C4-2B (cell line): ENCODE measurements at regions not wholly inside any gene's neighbourhood (a gene's known extent, or its start where the extent isn't known, plus 50 kb on each side); places are given as distances from the start of the nearest gene placed in this dataset.

Experiments used
- H3K27ac ChIP-seq: fragments of 450-650 bp; 2 replicates; pipeline ENCODE4 v1.5.1; 2017
- CTCF ChIP-seq: fragments of 450-650 bp; conservative IDR thresholded peaks from 2 replicates; pipeline ENCODE4 v1.5.1; 2017; ENCODE audit warnings: mild to moderate bottlenecking
- ZFX ChIP-seq: fragments of 450-650 bp; IDR thresholded peaks from 2 replicates; pipeline ENCODE4 v1.6.1; 2017

DNA sequence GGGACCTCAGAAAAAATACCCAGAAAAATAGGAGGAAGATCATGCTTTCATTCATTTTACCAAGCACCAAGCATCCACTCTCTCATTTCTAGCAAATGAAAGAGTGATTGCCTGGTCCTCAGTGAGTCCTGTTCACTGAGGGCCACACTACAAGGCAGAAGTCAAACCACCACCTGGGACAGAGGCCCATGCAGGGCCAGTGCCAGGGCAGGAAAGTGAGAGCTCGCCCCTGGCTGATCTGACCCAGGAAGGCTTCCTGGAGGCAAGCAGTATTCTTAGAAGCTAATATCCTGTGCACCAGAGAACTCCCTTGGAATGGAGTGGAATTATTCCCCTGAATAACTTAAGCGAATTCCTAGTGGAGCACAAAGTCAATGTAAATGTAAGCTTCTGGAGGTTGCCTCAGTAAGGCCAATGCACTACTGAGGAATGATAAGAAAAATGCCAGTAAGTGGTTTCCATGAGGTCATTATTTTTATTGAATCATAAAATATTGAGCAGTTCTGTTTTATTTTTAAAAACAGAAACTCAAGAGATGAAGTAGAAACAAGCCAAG lies 191.6 kb upstream of the ID2 start:
- no peak overlapping the region for H3K27ac ChIP-seq
- TF ChIP-seq CTCF (no peak), ZFX (no peak)

DNA sequence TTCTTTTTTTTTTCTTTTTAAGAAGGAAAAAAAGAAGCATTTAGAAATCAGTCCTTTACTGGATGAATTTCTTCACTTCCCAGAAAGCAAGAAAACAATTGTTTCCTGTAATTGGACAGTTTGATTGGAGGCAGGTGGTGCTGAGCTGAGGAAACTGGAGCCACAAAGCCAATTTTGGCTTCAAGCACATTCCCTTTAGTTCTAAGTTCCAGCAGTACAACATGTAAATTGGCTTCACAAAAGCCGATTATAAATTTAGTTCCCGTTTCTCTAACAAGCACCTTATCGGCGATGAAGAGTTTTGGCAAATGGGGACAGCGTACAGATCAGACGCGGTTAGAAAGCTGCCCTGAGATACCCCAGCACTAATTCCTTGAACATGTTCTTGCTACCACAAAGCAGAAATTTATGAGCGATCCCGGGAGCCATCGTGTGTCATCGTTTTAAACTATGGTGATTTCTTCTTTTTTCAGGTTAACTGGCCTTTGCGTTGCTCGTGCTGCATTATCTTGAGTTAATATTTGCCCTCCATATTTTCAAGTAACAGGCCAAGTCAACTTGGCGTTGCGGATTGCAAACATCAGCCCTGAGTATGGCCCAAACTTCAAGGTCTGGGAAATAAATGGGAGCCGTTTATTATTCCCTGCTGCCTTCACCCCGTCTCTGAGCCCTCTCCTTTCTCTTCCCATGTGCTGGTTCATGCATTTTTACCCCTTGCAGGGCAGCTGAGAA lies 190.4 kb upstream of the ID2 start:
- H3K27ac ChIP-seq = 0 out of 2 replicates have a peak overlapping the region, but pooled peaks have one; percentile 12
- TF ChIP-seq ZFX (no peak), CTCF (no peak)

GRCh38 chr2:8494151-8494550 lies 187.7 kb upstream of the ID2 start:
- TF ChIP-seq CTCF = no peak
- no peak for TF ChIP-seq ZFX
- peak overlapping the region; percentile 79 for H3K27ac ChIP-seq

DNA sequence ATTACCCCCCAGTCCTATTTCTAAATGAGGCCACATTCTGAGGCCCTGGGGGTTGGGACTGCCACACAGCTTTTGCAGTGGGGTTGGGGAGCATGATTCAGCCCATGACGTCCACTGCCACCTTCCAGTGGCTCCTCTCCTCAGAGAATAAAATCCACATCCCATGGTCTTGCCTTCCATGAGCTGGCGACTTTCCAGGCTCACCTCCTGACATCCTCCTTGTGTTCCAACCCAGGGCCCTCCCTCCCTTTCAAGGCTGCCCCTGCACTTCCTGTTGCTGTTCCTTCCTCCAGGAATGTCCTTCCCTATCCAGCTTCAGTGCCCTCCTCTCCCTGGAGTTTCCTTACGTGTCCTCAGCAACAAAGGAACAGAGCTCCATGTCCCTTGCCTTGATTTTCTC lies 187.3 kb upstream of the ID2 start:
- H3K27ac ChIP-seq = peak overlapping the region; percentile 79
- TF ChIP-seq ZFX (no peak), CTCF (no peak)

DNA sequence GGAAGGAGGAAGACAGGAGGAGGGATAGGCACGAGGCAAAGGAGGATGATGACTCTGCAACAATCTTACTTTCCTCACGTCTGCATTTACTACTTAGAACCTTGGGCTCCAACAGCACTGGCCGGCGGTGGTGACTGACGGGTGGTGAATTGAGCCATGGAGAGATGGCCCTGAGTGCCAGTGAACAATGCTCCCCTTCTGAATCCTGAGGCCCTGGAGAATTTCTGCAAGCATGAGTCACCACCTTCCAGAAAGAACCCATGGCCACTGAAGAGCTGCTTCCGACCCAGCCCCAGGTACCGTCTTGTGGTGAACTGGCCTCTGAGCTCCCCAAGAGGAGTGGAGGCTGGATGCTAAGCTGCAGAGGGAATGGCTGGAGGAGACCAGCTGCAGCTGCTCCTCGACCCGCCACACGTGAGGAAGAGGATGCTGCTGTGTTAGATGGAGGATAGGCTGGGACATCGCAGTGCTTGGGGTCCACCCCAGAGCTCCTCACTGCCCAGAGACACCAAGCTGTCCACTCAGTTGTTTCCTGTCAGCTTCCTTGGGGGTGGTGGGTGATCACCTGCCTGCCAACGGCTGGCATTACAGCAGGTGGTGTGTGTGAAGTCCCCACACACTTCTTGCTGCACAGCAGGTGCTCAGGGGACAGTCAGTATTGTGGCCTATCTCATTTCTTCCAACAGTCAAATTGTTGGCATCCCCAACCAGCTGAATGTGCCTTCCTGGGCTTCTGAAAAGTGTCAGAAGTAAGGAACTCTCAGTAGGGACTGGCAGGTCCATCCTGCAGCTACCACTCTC lies 186.5 kb upstream of the ID2 start:
- TF ChIP-seq ZFX = no peak
- no peak for TF ChIP-seq CTCF
- peak overlapping the region; percentile 79 for H3K27ac ChIP-seq

DNA sequence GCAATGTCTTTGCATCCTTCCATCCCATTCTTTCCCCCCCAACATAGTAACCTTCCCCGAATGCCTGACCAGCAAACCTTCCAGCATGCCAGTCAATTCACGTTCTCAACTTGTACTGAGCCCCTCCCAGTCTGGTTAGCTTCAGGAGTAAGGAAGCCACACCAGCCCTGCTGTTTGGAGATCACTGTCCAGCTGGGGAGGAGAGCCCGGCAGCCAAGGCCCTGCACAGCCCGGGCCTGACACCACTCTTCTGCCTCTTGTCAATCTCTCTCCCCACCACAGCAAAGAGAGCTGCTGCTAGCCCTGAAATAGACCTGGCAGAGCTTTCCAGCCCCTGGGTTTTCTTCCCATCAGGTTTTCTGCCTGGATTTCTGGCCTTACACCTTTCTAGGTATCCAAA lies 185.8 kb upstream of the ID2 start:
- no peak for TF ChIP-seq CTCF
- TF ChIP-seq ZFX = no peak
- H3K27ac ChIP-seq = peak overlapping the region; percentile 79

GRCh38 chr2:8496617-8497016 lies 185.2 kb upstream of the ID2 start:
- peak overlapping the region; percentile 79 for H3K27ac ChIP-seq

More at GRCh38 chr2:8496617-8497016, 185.2 kb upstream of the ID2 start:
- TF ChIP-seq CTCF = no peak
- TF ChIP-seq ZFX = no peak
